WTC11 (cell line): ENCODE measurements at regions not wholly inside any gene's neighbourhood (a gene's known extent, or its start where the extent isn't known, plus 50 kb on each side); places are given as distances from the start of the nearest gene placed in this dataset.

Experiments
- ATAC-seq: fragments of 200-7000 bp; cut with Tn5 transposase; 2 replicates; pipeline ENCODE4 v1.10.0; 2021; ENCODE audit warnings: mild to moderate bottlenecking, moderate library complexity
- CTCF ChIA-PET: fragments of 300-600 bp; sonication (Branson Sonifier 250); formaldehyde crosslinking; loops from one replicate; lab custom pipeline; 2021; ENCODE audit warnings: antibody characterized with exemption; lab: Charles Lee
- POLR2A ChIA-PET: fragments of 350-600 bp; sonication (Branson Sonifier 250); formaldehyde crosslinking; loops from one replicate; lab custom pipeline; 2021; ENCODE audit warnings: antibody characterized with exemption; lab: Charles Lee
- DNase-seq: peaks from one replicate; pipeline ENCODE4 v3.0.0; 2021; ENCODE audit warnings: low spot score
- H3K27ac Mint-ChIP-seq: 2 replicates; pipeline ENCODE4 v1.8.0; 2021; ENCODE audit warnings: mixed read lengths
- H3K27me3 Mint-ChIP-seq: 2 replicates; pipeline ENCODE4 v1.8.0; 2021; ENCODE audit warnings: low read depth, mild to moderate bottlenecking, moderate library complexity, mixed read lengths
- H3K36me3 Mint-ChIP-seq: 2 replicates; pipeline ENCODE4 v1.8.0; 2021; ENCODE audit warnings: mixed read lengths
- H3K4me1 Mint-ChIP-seq: 2 replicates; pipeline ENCODE4 v1.8.0; 2022; ENCODE audit warnings: mixed read lengths
- H3K4me3 Mint-ChIP-seq: 2 replicates; pipeline ENCODE4 v1.8.0; 2021; ENCODE audit warnings: mild to moderate bottlenecking, moderate library complexity, mixed read lengths
- H3K9me3 Mint-ChIP-seq: 2 replicates; pipeline ENCODE4 v1.8.0; 2021; ENCODE audit warnings: mixed read lengths
- ATF3 ChIP-seq: sonication (generic); formaldehyde crosslinking; conservative IDR thresholded peaks from 2 replicates; pipeline ENCODE4 v1.8.1; 2022; ENCODE audit warnings: mild to moderate bottlenecking, missing genetic modification reagents
- CDX4 ChIP-seq: fragments of 250-450 bp; sonication (Bioruptor Pico); IDR thresholded peaks from 2 replicates; pipeline ENCODE4 v1.9.0; 2021; ENCODE audit warnings: moderate library complexity, mild to moderate bottlenecking, inconsistent platforms, borderline replicate concordance
- E2F4 ChIP-seq: sonication (generic); formaldehyde crosslinking; IDR thresholded peaks from 2 replicates; pipeline ENCODE4 v1.8.1; 2022; ENCODE audit warnings: low read depth, mild to moderate bottlenecking, moderate library complexity, missing genetic modification reagents, borderline replicate concordance
- E2F5 ChIP-seq: sonication (generic); formaldehyde crosslinking; IDR thresholded peaks from 2 replicates; pipeline ENCODE4 v1.8.1; 2022; ENCODE audit warnings: mild to moderate bottlenecking, moderate library complexity, missing genetic modification reagents
- FOXJ3 ChIP-seq: sonication (generic); formaldehyde crosslinking; IDR thresholded peaks from 2 replicates; pipeline ENCODE4 v1.9.0; 2021; ENCODE audit warnings: missing genetic modification reagents, mild to moderate bottlenecking, borderline replicate concordance
- FOXP1 ChIP-seq: sonication (generic); formaldehyde crosslinking; IDR thresholded peaks from 2 replicates; pipeline ENCODE4 v1.8.0; 2022; ENCODE audit warnings: missing genetic modification reagents, mild to moderate bottlenecking, moderate library complexity, borderline replicate concordance
- FOXP4 ChIP-seq: sonication (generic); formaldehyde crosslinking; IDR thresholded peaks from 2 replicates; pipeline ENCODE4 v1.8.0; 2022; ENCODE audit warnings: mild to moderate bottlenecking, missing genetic modification reagents
- GRHL2 ChIP-seq: fragments of 250-450 bp; sonication (Bioruptor Pico); IDR thresholded peaks from 2 replicates; pipeline ENCODE4 v1.8.0; 2022; ENCODE audit warnings: mild to moderate bottlenecking, moderate library complexity; ENCODE audit not compliant: insufficient replicate concordance, severe bottlenecking
- GTF2I ChIP-seq: fragments of 250-450 bp; sonication (Bioruptor Pico); conservative IDR thresholded peaks from 2 replicates; pipeline ENCODE4 v1.4.0; 2021; ENCODE audit warnings: mild to moderate bottlenecking
- MLX ChIP-seq: sonication (generic); formaldehyde crosslinking; IDR thresholded peaks from 2 replicates; pipeline ENCODE4 v1.8.1; 2023; ENCODE audit warnings: mild to moderate bottlenecking, missing genetic modification reagents, moderate library complexity
- NFYB ChIP-seq: sonication (generic); formaldehyde crosslinking; conservative IDR thresholded peaks from 2 replicates; pipeline ENCODE4 v1.8.0; 2022; ENCODE audit warnings: low read depth, missing genetic modification reagents
- TEAD1 ChIP-seq: sonication (generic); formaldehyde crosslinking; IDR thresholded peaks from 2 replicates; pipeline ENCODE4 v1.8.0; 2022; ENCODE audit warnings: mild to moderate bottlenecking, missing genetic modification reagents
- TP53 ChIP-seq: sonication (generic); formaldehyde crosslinking; IDR thresholded peaks from 2 replicates; pipeline ENCODE4 v1.8.1; 2023; ENCODE audit warnings: mild to moderate bottlenecking, missing genetic modification reagents
- ZMAT4 ChIP-seq: fragments of 250-450 bp; sonication (Bioruptor Pico); IDR thresholded peaks from 2 replicates; pipeline ENCODE4 v1.9.0; 2021; ENCODE audit warnings: mild to moderate bottlenecking
- ZNF281 ChIP-seq: sonication (generic); formaldehyde crosslinking; IDR thresholded peaks from 2 replicates; pipeline ENCODE4 v1.8.0; 2023; ENCODE audit warnings: mild to moderate bottlenecking, missing genetic modification reagents
- ZNF317 ChIP-seq: sonication (generic); formaldehyde crosslinking; IDR thresholded peaks from 2 replicates; pipeline ENCODE4 v1.8.1; 2023; ENCODE audit warnings: low read depth, mild to moderate bottlenecking, moderate library complexity, missing genetic modification reagents, borderline replicate concordance

GRCh38 chr5:26610577-26610976 is 427.8 kb downstream of the CDH9 start (continued):
- TF ChIP-seq MLX, result no peak

- CTCF ChIA-PET, result no interaction called here
- H3K27me3 Mint-ChIP-seq, result no peaks in the 10 kb centered on the region
- no peak overlapping the region for H3K4me3 Mint-ChIP-seq
- 0 out of 2 replicates have a peak, but pooled peaks cover 3% of the 10 kb centered on the region for H3K4me1 Mint-ChIP-seq
- POLR2A ChIA-PET, result no interaction called here
- DNase-seq (no peak), ATAC-seq (no peak)
- no peaks in the 10 kb centered on the region for H3K36me3 Mint-ChIP-seq
- TF ChIP-seq FOXP4 (no peak), TP53 (no peak), E2F4 (CRISPR knock-in tag) (no peak), FOXP1 (CRISPR knock-in tag) (no peak), ATF3 (CRISPR knock-in tag) (no peak), E2F5 (CRISPR knock-in tag) (no peak), GTF2I (CRISPR knock-in tag) (no peak), FOXJ3 (CRISPR knock-in tag) (no peak), ZMAT4 (no peak), NFYB (CRISPR knock-in tag) (no peak), ZNF317 (CRISPR knock-in tag) (no peak), ZNF281 (CRISPR knock-in tag) (no peak), TEAD1 (no peak), GRHL2 (CRISPR knock-in tag) (no peak), CDX4 (CRISPR knock-in tag) (no peak)
- no peaks in the 10 kb centered on the region for H3K9me3 Mint-ChIP-seq
- no peak overlapping the region; the same call in 1 of the 2 replicates for H3K27ac Mint-ChIP-seq
These were observed 436.8 kb downstream of the CDH9 start for GRCh38 chr5:26601563-26601962.
